CD4-positive, alpha-beta T cell (primary cell): ENCODE measurements at regions not wholly inside any gene's neighbourhood (a gene's known extent, or its start where the extent isn't known, plus 50 kb on each side); places are given as distances from the start of the nearest gene placed in this dataset.

Source experiments
- ATAC-seq: fragments of 200-7000 bp; cut with Tn5 transposase; one replicate; pipeline ENCODE4 v1.10.0; 2022; ENCODE audit warnings: mild to moderate bottlenecking; ENCODE audit not compliant: poor library complexity
- CTCF ChIA-PET: fragments of 350-600 bp; sonication (Branson Sonifier 250); formaldehyde crosslinking; loops from one replicate; lab custom pipeline; 2021; ENCODE audit warnings: antibody characterized with exemption, inconsistent platforms; lab: Charles Lee
- POLR2A ChIA-PET: fragments of 350-600 bp; sonication (Branson Sonifier 250); formaldehyde crosslinking; loops from one replicate; lab custom pipeline; 2021; ENCODE audit warnings: antibody characterized with exemption, inconsistent platforms; lab: Charles Lee
- DNase-seq, 14 experiments: peaks; one replicate each; pipeline ENCODE4 v3.0.0-alpha.2; 2013 to 2020; ENCODE audit warnings: mixed read lengths in 2 of 14
- H3K27ac ChIP-seq, 2 donors: one replicate each; pipeline versions ENCODE4 v1.5.1 to v1.7.0; 2013; ENCODE audit warnings: low read length in 2 of 2, low read depth in 1 of 2, mild to moderate bottlenecking in 1 of 2
- H3K27me3 ChIP-seq, 2 experiments: 1 replicate in 1 of 2; 2 replicates in 1 of 2; pipeline versions ENCODE4 v1.6.1 to v1.7.0; 2013; ENCODE audit warnings: low read length in 2 of 2, control low read depth in 1 of 2, mild to moderate bottlenecking in 1 of 2, moderate library complexity in 1 of 2; ENCODE audit not compliant: insufficient read depth in 2 of 2, control insufficient read depth in 1 of 2
- H3K36me3 ChIP-seq: one replicate; pipeline ENCODE4 v1.6.1; 2013; ENCODE audit warnings: low read length, control low read depth; ENCODE audit not compliant: insufficient read depth
- H3K4me1 ChIP-seq: one replicate; pipeline ENCODE4 v1.6.1; 2013; ENCODE audit warnings: low read length, control low read depth; ENCODE audit not compliant: insufficient read depth
- H3K4me3 ChIP-seq: one replicate; pipeline ENCODE4 v1.5.1; 2013; ENCODE audit warnings: mild to moderate bottlenecking, low read length, moderate library complexity
- H3K9me3 ChIP-seq, 2 experiments: 1 replicate in 1 of 2; 2 replicates in 1 of 2; pipeline versions ENCODE4 v1.6.1 to v1.7.0; 2013; ENCODE audit warnings: low read length in 2 of 2, mild to moderate bottlenecking in 2 of 2, control low read depth in 1 of 2, moderate library complexity in 1 of 2; ENCODE audit not compliant: control insufficient read depth in 1 of 2, insufficient read depth in 1 of 2
- H3K27ac Mint-ChIP-seq: one replicate; pipeline ENCODE4 v1.8.0; 2020; ENCODE audit warnings: mixed read lengths
- H3K27me3 Mint-ChIP-seq: one replicate; pipeline ENCODE4 v1.8.0; 2021; ENCODE audit warnings: mixed read lengths
- H3K36me3 Mint-ChIP-seq: one replicate; pipeline ENCODE4 v1.8.0; 2021; ENCODE audit warnings: low read depth, mixed read lengths
- H3K4me1 Mint-ChIP-seq: one replicate; pipeline ENCODE4 v1.8.0; 2021; ENCODE audit warnings: low read depth, mixed read lengths
- H3K4me3 Mint-ChIP-seq: one replicate; pipeline ENCODE4 v1.8.0; 2020; ENCODE audit warnings: mild to moderate bottlenecking, mixed read lengths
- H3K9me3 Mint-ChIP-seq: one replicate; pipeline ENCODE4 v1.8.0; 2020; ENCODE audit warnings: mixed read lengths
- CTCF ChIP-seq: fragments of 200-600 bp; IDR thresholded peaks from one replicate; pipeline ENCODE4 v1.8.0; 2022; ENCODE audit warnings: antibody characterized with exemption, mild to moderate bottlenecking
- intact Hi-C, 2 experiments: fragments of 100-400 bp; cut with DNase I in 1 of 2; cut with micrococcal nuclease in 1 of 2; formaldehyde crosslinking; loops; one replicate each; pipeline versions ENCODE4 v1.15.1 to v1.9.0; 2023 to 2025; cut with DNase I, micrococcal nuclease

- Histone ChIP-seq H3K4me3 (no peak overlapping the region), H3K4me1 (no peaks in the 10 kb centered on the region), H3K36me3 (no peaks in the 10 kb centered on the region), H3K27me3 (no peaks in the 10 kb centered on the region), H3K9me3 (no peaks in the 10 kb centered on the region), H3K27ac (no peak overlapping the region)
- H3K36me3 Mint-ChIP-seq, result no peaks in the 10 kb centered on the region
- TF ChIP-seq CTCF, result no peak
- DNase-seq (no peak), ATAC-seq (no peak)
- no peaks in the 10 kb centered on the region for H3K4me1 Mint-ChIP-seq
- ChIA-PET POLR2A (no interaction called here), CTCF (no interaction called here)
- H3K9me3 Mint-ChIP-seq, result no peaks in the 10 kb centered on the region
- no peaks in the 10 kb centered on the region for H3K27me3 Mint-ChIP-seq
- no peak overlapping the region for H3K4me3 Mint-ChIP-seq
- no peak overlapping the region for H3K27ac Mint-ChIP-seq
- intact Hi-C loops, result no loop called here
These were observed 871.1 kb downstream of the PDCD6IP start for GRCh38 chr3:34669490-34669889.

GRCh38 chr3:34675383-34676120 lies 877.1 kb downstream of the PDCD6IP start:
- H3K27me3 ChIP-seq, result no peaks in the 10 kb centered on the region
- H3K27ac Mint-ChIP-seq, result no peak overlapping the region
- no peak for ATAC-seq
- TF ChIP-seq CTCF, result no peak
- H3K4me1 ChIP-seq, result no peaks in the 10 kb centered on the region
- no peak overlapping the region for H3K4me3 ChIP-seq
- ChIA-PET CTCF (no interaction called here), POLR2A (no interaction called here)
- H3K9me3 ChIP-seq, result peaks cover 0 to under 1% of the 10 kb centered on the region in 2 experiments
- H3K36me3 ChIP-seq, result no peaks in the 10 kb centered on the region
- H3K4me3 Mint-ChIP-seq, result no peak overlapping the region
- no peaks in the 10 kb centered on the region for H3K9me3 Mint-ChIP-seq
- H3K4me1 Mint-ChIP-seq, result no peaks in the 10 kb centered on the region
- DNase-seq, result no peak
- intact Hi-C loops, result no loop called here
- H3K36me3 Mint-ChIP-seq, result no peaks in the 10 kb centered on the region
- H3K27me3 Mint-ChIP-seq, result no peaks in the 10 kb centered on the region
- H3K27ac ChIP-seq, result no peak overlapping the region

GRCh38 chr3:34676436-34676835 lies 878.0 kb downstream of the PDCD6IP start:
- intact Hi-C loops, result no loop called here
- Mint-ChIP-seq H3K9me3 (no peaks in the 10 kb centered on the region), H3K27me3 (no peaks in the 10 kb centered on the region), H3K4me1 (no peaks in the 10 kb centered on the region), H3K36me3 (no peaks in the 10 kb centered on the region), H3K4me3 (no peak overlapping the region), H3K27ac (no peak overlapping the region)
- no peaks in the 10 kb centered on the region for H3K4me1 ChIP-seq
- H3K36me3 ChIP-seq, result no peaks in the 10 kb centered on the region
- no peak overlapping the region for H3K27ac ChIP-seq
- H3K4me3 ChIP-seq, result no peak overlapping the region
- CTCF ChIA-PET, result no interaction called here
- no peaks in the 10 kb centered on the region for H3K27me3 ChIP-seq
- TF ChIP-seq CTCF, result no peak
- H3K9me3 ChIP-seq, result peaks cover 0 to 4% of the 10 kb centered on the region in 2 experiments
- no peak for DNase-seq
- POLR2A ChIA-PET, result no interaction called here
- no peak for ATAC-seq
